HG03280 (cell line): ENCODE measurements at regions not wholly inside any gene's neighbourhood (a gene's known extent, or its start where the extent isn't known, plus 50 kb on each side); places are given as distances from the start of the nearest gene placed in this dataset.

Experiments
- ATAC-seq: cut with Tn5 transposase; IDR thresholded peaks from one replicate; pipeline ENCODE4 v1.9.1; 2021; ENCODE audit warnings: mild to moderate bottlenecking, moderate library complexity; ENCODE audit not compliant: unreplicated experiment

DNA sequence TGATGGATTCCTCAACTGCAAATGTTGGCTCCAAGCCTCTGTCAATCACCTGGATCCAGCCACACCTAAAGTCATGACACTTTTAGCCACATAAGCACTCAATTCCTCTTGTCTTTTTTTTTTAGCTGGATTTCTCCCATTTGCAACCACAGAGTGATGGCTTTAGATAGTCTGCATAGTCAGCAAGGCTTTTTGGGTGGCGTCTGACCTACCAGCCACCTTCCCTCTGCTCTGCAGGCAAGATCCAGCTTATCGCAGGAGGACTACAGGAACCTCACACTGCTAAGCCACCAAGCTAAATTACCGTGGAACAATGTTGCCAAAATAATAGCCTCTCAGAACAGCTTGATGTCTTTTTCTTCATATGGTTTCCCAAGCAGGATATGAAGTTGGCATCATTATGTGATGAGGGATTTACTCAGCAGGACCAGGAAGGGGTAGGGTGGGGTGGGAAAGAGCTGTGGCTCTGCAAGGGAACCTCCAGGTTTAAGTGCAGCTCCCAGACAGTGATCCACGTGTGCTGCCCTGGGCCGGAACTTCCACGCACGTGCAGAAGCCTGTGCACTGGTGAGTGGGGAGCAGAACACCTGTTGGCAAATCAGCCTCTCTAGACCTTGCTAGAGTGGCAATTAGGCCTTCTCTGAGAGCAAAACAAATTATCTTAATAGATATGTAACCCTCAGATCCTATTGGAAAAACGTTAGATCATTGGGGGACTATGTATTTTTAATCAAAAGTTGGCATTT lies 170.6 kb upstream of the NCK2 start:
- ATAC-seq = no peak

GRCh38 chr2:105573490-105573889 lies 171.2 kb upstream of the NCK2 start:
- ATAC-seq = no peak

DNA sequence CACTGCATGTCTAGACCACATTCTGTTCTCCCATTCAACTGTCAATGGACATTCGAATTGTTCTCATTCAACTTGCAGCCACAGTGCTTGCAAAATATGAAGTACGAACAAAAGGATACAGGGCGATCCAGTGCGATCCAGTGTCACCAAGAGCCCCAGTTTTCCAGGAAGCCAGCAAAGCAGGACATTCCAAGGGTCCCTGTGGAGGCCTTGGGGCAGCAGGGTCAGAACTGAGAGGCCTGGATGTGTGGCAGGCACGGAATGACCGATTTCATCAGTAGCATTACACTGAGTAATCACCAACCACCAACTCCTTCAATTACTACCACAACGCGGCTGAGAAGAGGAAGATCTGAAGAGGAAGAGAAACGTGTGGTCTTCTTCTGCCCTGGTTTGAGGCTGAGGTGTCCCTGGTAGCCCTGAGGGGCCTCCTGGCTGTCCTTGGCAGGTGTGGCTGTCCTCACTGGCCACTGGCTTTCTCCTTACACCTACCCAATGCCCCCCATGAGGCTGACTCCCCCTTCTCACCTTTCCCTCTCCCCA lies 172.7 kb upstream of the FHL2 start:
- no peak for ATAC-seq

- ATAC-seq = no peak
Observed at GRCh38 chr2:105570757-105571156, 171.9 kb upstream of the FHL2 start.

GRCh38 chr2:105570326-105570725 lies 171.5 kb upstream of the FHL2 start:
- no peak for ATAC-seq

GRCh38 chr2:105569606-105570005 lies 170.8 kb upstream of the FHL2 start:
- ATAC-seq = no peak

DNA sequence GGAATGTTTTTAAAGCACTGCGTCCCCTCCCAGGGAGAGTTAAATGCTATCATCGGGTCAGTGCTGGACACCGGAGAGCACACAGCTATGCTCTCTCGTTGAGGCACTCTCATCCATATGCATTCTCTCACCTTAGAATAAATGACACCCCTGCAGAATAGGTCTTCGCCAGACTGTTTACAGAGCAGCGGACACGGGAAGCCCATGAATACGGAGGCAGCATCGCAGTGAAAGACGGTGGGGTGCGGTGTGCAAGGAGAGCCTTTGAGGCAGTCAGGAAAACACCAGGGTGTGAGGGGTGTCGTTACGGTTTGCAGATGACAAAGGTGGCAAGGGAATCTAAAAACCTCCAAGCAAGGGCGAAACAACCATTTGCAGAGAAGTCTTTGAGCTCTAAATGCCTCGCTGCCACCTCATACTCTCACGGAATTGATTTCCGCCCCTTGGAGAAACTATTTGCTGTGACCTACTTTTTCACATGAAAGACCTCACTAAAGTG lies 169.2 kb upstream of the FHL2 start:
- ATAC-seq = no peak

- ATAC-seq = no peak
Observed at GRCh38 chr2:105563000-105563719, 164.3 kb upstream of the FHL2 start.

DNA sequence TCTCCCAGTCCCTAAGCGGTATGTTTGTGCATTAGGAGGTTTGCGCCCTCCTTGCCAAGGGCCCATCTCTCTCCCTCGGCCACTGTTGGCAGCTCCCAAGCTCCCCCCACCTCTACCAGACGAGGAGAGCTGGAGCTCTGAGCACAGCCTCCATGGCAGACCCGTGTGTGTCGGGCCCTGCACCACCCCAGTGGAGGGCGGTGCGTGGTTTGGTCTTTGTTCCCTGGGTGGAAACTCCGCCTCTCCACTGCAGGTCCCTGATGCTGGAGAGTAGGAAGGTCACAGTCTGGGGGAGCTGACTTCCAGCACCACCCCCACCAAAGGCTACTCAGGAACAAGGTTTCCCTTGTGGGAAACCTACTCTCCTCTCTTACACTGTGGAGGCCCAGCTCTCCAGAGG lies 162.6 kb upstream of the FHL2 start:
- ATAC-seq = no peak

- no peak for ATAC-seq
Observed at GRCh38 chr2:105560157-105560556, 161.3 kb upstream of the FHL2 start.

GRCh38 chr2:105557021-105557920 lies 158.4 kb upstream of the FHL2 start:
- no peak for ATAC-seq

DNA sequence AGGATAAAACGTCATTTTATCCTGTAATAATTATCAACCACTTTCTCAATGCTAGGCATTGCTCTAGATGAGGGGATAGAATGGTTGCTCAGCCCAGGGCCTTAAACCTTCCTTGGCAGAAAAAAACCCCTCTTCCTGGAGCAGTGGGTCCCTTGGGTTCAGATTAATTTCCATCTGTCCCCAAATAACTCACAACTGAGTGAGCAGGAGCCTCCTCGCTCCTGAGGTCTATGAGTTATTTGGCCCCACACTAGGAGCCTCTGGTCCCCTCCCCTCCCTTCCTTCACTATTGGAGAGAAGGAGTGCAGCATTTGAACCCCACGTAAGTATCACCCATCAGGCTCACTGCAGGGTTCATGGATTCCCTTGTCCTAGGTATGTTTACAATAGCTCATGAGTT lies 157.5 kb upstream of the FHL2 start:
- ATAC-seq = no peak

DNA sequence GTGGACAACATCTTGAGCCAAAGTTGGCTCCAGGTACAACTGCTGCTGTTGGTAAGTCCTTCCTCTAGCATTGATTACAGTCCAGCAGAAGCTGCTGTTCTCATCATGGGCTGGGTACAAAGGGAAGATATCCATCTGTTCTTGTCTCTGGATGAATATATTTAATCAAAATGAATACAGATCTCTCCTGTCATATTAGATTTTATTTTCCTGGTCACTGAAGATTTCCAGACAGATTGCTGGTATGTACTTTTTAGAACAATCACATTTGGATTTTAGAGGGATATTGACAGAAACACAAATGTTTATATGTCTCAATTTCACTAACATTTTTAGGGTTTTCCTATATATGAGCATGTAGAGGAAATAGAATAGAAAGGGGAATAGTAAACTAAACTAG lies 155.4 kb upstream of the FHL2 start:
- no peak for ATAC-seq

DNA sequence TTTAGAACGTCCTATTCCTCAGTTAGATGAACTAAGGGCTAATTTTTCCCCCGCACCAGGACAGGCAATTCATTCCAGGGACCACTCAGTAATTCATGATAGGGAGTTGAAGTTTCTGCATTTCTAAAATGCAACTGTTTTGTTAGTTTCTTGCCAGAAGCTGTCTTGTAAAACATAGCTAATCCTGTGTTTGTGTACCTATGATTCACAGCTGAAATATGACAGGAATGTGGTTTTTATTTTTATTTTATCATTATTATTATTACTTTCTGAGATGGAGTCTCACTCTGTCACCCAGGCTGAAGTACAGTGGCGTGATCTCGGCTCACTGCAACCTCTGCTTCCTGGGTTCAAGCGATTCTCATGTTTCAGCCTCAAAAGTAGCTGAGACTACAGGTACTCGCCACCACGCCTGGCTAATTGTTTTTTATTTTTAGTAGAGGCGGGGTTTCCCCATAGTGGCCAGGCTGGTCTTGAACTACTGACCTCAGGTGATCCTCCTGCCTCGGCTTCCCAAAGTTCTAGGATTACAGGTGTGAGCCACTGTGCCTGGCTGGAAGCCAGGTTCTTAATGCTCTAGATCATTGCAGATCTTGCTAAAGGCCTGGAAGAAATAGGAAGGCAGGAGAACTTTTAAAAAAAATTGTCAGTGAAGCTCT lies 154.8 kb upstream of the FHL2 start:
- ATAC-seq = no peak

DNA sequence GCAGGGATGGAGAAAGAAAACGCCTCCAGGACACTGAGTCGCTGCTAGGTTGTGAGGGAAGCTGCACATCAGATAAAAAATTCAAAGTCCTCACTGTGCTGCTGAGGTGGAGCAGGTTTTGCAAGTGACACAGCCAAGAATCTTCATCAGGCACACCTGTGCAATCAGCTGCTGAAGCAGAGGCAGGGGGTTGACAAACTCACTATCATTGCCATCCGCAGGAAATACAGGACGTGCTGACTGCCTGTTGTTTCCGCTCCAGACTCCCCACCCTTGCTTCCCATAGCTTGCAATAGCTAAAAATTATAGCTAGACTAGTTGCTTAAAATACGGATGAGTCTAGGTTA lies 147.8 kb upstream of the FHL2 start:
- no peak for ATAC-seq

GRCh38 chr2:105545730-105546627 lies 147.1 kb upstream of the FHL2 start:
- peak; percentile 66 for ATAC-seq

- ATAC-seq = no peak
Observed at GRCh38 chr2:105544591-105545377, 145.9 kb upstream of the FHL2 start.

- ATAC-seq = no peak
Observed at GRCh38 chr2:105541189-105542050, 142.6 kb upstream of the FHL2 start.
